HCT116 (cell line): ENCODE measurements at regions not wholly inside any gene's neighbourhood (a gene's known extent, or its start where the extent isn't known, plus 50 kb on each side); places are given as distances from the start of the nearest gene placed in this dataset.

ENCODE experiments used
- ATAC-seq: fragments of 200-7000 bp; cut with Tn5 transposase; 2 replicates; pipeline ENCODE4 v1.9.1; 2020; ENCODE audit warnings: mild to moderate bottlenecking, moderate library complexity
- BruUV-seq: library from RNA; stranded (reverse); fragments of 400-500 nt; replicated peaks from 2 replicates; lab custom pipeline; 2021; lab: Mats Ljungman, UMichigan
- CTCF ChIA-PET: fragments of 300-600 bp; sonication (Branson Sonifier 250); formaldehyde crosslinking; loops from one replicate; lab custom pipeline; 2021; ENCODE audit warnings: antibody characterized with exemption; lab: Charles Lee
- POLR2A ChIA-PET: fragments of 300-600, 350-600 bp; sonication (Branson Sonifier 250); formaldehyde crosslinking; loops from one replicate; lab custom pipeline; 2021; ENCODE audit warnings: antibody characterized with exemption; lab: Charles Lee
- RAD21 ChIA-PET, 2 experiments: fragments of 300-600 bp; sonication (Branson Sonifier 250); formaldehyde crosslinking; loops; one replicate each; lab custom pipeline; 2023; ENCODE audit warnings: low total read pairs in 2 of 2; ENCODE audit not compliant: uncharacterized antibody in 2 of 2, unreplicated experiment in 2 of 2, low non-redundant PET in 1 of 2; lab: Charles Lee
- DNase-seq: peaks from one replicate; pipeline ENCODE4 v3.0.0-alpha.2; 2010; ENCODE audit warnings: low read depth, low spot score
- H2AFZ ChIP-seq: fragments of 200-600 bp; shearing (Covaris generic), sonication (generic); 2 replicates; pipeline ENCODE4 v1.6.1; 2017; ENCODE audit warnings: low read depth, mixed run types, mixed read lengths, antibody characterized with exemption, low read length; ENCODE audit not compliant: poor library complexity, severe bottlenecking
- H3K27ac ChIP-seq: 2 replicates; pipeline ENCODE4 v1.5.1; 2012; ENCODE audit warnings: low read depth, low read length
- H3K27me3 ChIP-seq: fragments of 200-600 bp; sonication (generic); 2 replicates; pipeline ENCODE4 v1.6.1; 2016; ENCODE audit warnings: mixed run types, low read length, mixed read lengths; ENCODE audit not compliant: insufficient read depth
- H3K36me3 ChIP-seq, 2 experiments: fragments of 200-500 bp in 1 of 2; fragments of 200-600 bp in 1 of 2; sonication (Bioruptor generic) in 1 of 2; sonication (generic) in 1 of 2; 2 replicates each; pipeline versions ENCODE4 v1.5.1 to v1.6.1; 2014 to 2016; ENCODE audit warnings: low read length in 2 of 2, inconsistent platforms in 1 of 2, mixed read lengths in 1 of 2, mixed run types in 1 of 2; ENCODE audit not compliant: insufficient read depth in 2 of 2, control insufficient read depth in 1 of 2
- H3K4me1 ChIP-seq, 2 experiments: fragments of 200-600 bp in 1 of 2; sonication (generic) in 1 of 2; 2 replicates each; pipeline versions ENCODE4 v1.5.1 to v1.6.1; 2012 to 2017; ENCODE audit warnings: low read length in 2 of 2, inconsistent platforms in 1 of 2, mild to moderate bottlenecking in 1 of 2, mixed read lengths in 1 of 2, mixed run types in 1 of 2, moderate library complexity in 1 of 2; ENCODE audit not compliant: insufficient read depth in 2 of 2, control insufficient read depth in 1 of 2
- H3K4me2 ChIP-seq: fragments of 200-600 bp; sonication (generic); 2 replicates; pipeline ENCODE4 v1.6.1; 2017; ENCODE audit warnings: mixed run types, low read length, mixed read lengths
- H3K4me3 ChIP-seq, 2 experiments: fragments of 200-600 bp in 1 of 2; sonication (generic) in 1 of 2; replicated peaks in 1 of 2; 2 replicates each; pipeline ENCODE4 v1.5.1; 2011 to 2016; ENCODE audit warnings: low read length in 2 of 2, control low read depth in 1 of 2, low read depth in 1 of 2, mild to moderate bottlenecking in 1 of 2, mixed read lengths in 1 of 2, mixed run types in 1 of 2
- H3K79me2 ChIP-seq: fragments of 200-600 bp; sonication (generic); 2 replicates; pipeline ENCODE4 v1.6.1; 2017; ENCODE audit warnings: mild to moderate bottlenecking, mixed run types, low read length, moderate library complexity, mixed read lengths; ENCODE audit not compliant: insufficient read depth
- H3K9ac ChIP-seq: fragments of 200-600 bp; sonication (generic); 2 replicates; pipeline ENCODE4 v1.6.1; 2016; ENCODE audit warnings: low read length, mixed read lengths
- H3K9me2 ChIP-seq: fragments of 200-600 bp; sonication (generic), shearing (Covaris generic); 2 replicates; pipeline ENCODE4 v1.6.1; 2017; ENCODE audit warnings: mixed run types, mild to moderate bottlenecking, moderate library complexity; ENCODE audit not compliant: insufficient read depth
- H3K9me3 ChIP-seq, 2 experiments: fragments of 200-500 bp in 1 of 2; fragments of 200-600 bp in 1 of 2; sonication (Bioruptor generic) in 1 of 2; sonication (generic) in 1 of 2; 2 replicates each; pipeline ENCODE4 v1.6.1; 2014 to 2017; ENCODE audit warnings: low read length in 2 of 2, mixed read lengths in 2 of 2, inconsistent platforms in 1 of 2, low read depth in 1 of 2, mild to moderate bottlenecking in 1 of 2, mixed run types in 1 of 2, moderate library complexity in 1 of 2; ENCODE audit not compliant: control insufficient read depth in 1 of 2, insufficient read depth in 1 of 2
- H4K20me1 ChIP-seq: fragments of 200-600 bp; sonication (generic), shearing (Covaris generic); 2 replicates; pipeline ENCODE4 v1.6.1; 2017; ENCODE audit warnings: mixed run types, mild to moderate bottlenecking, moderate library complexity; ENCODE audit not compliant: insufficient read depth
- CBX3 ChIP-seq: IDR thresholded peaks from 2 replicates; pipeline ENCODE4 v1.6.1; 2012; ENCODE audit warnings: low read depth
- EGR1 ChIP-seq: IDR thresholded peaks from 2 replicates; pipeline ENCODE4 v1.6.1; 2012; ENCODE audit warnings: low read depth
- ELF1 ChIP-seq: IDR thresholded peaks from 2 replicates; pipeline ENCODE4 v1.6.1; 2012; ENCODE audit warnings: low read depth, borderline replicate concordance
- EZH2 ChIP-seq: fragments of 200-600 bp; sonication (generic); IDR thresholded peaks from 2 replicates; pipeline ENCODE4 v1.6.1; 2017; ENCODE audit warnings: antibody characterized with exemption, mixed run types
- EZH2phosphoT487 ChIP-seq: fragments of 200-600 bp; IDR thresholded peaks from 2 replicates; pipeline ENCODE4 v1.6.1; 2018; ENCODE audit warnings: antibody characterized with exemption, borderline replicate concordance
- FOSL1 ChIP-seq: IDR thresholded peaks from 2 replicates; pipeline ENCODE4 v1.6.1; 2012; ENCODE audit warnings: low read depth
- JUND ChIP-seq: IDR thresholded peaks from 2 replicates; pipeline ENCODE4 v1.6.1; 2012
- POLR2A ChIP-seq: IDR thresholded peaks from 2 replicates; pipeline ENCODE4 v1.7.0; 2011; ENCODE audit warnings: borderline replicate concordance; ENCODE audit not compliant: insufficient read depth, insufficient read length; ENCODE audit errors: extremely low read depth
- POLR2AphosphoS5 ChIP-seq: IDR thresholded peaks from 2 replicates; pipeline ENCODE4 v1.6.1; 2011; ENCODE audit warnings: mild to moderate bottlenecking, low read depth, low read length, moderate library complexity
- RAD21 ChIP-seq: IDR thresholded peaks from 2 replicates; pipeline ENCODE4 v1.6.1; 2012; ENCODE audit warnings: low read depth, mild to moderate bottlenecking
- SIN3A ChIP-seq: IDR thresholded peaks from 2 replicates; pipeline ENCODE4 v1.6.1; 2012; ENCODE audit warnings: low read depth
- SP1 ChIP-seq: IDR thresholded peaks from 2 replicates; pipeline ENCODE4 v1.6.1; 2012; ENCODE audit warnings: low read depth
- TCF7L2 ChIP-seq: IDR thresholded peaks from 2 replicates; pipeline ENCODE4 v1.7.0; 2011; ENCODE audit warnings: borderline replicate concordance, inconsistent platforms; ENCODE audit not compliant: insufficient read depth, insufficient read length; ENCODE audit errors: extremely low read depth
- YY1 ChIP-seq: IDR thresholded peaks from 2 replicates; pipeline ENCODE4 v1.6.1; 2011; ENCODE audit warnings: low read length, low read depth, moderate library complexity, mild to moderate bottlenecking; ENCODE audit not compliant: insufficient replicate concordance; ENCODE audit errors: extremely low read depth
- ZFX ChIP-seq: fragments of 450-650 bp; IDR thresholded peaks from 2 replicates; pipeline ENCODE4 v1.6.1; 2017
- ZNF274 ChIP-seq: fragments of 200-500 bp; sonication (Bioruptor generic); IDR thresholded peaks from 2 replicates; pipeline ENCODE4 v1.6.1; 2014; ENCODE audit warnings: mild to moderate bottlenecking, low read depth, low read length, inconsistent platforms
- intact Hi-C: fragments of 100-400 bp; cut with micrococcal nuclease; formaldehyde crosslinking; loops from 2 replicates; pipeline ENCODE4 v1.10.0; 2022
- TF ChIP-seq, protein P1 (sequence below): IDR thresholded peaks from 2 replicates; pipeline ENCODE4 v1.6.1; 2012
- TF ChIP-seq, protein P2 (sequence below): IDR thresholded peaks from 2 replicates; pipeline ENCODE4 v1.6.1; 2012; ENCODE audit warnings: low read depth
- TF ChIP-seq, protein P3 (sequence below): IDR thresholded peaks from 2 replicates; pipeline ENCODE4 v1.6.1; 2012
- TF ChIP-seq, protein P4 (sequence below): IDR thresholded peaks from 2 replicates; pipeline ENCODE4 v1.6.1; 2011; ENCODE audit warnings: mild to moderate bottlenecking, low read length, moderate library complexity; ENCODE audit not compliant: insufficient replicate concordance; ENCODE audit errors: extremely low read depth

DNA sequence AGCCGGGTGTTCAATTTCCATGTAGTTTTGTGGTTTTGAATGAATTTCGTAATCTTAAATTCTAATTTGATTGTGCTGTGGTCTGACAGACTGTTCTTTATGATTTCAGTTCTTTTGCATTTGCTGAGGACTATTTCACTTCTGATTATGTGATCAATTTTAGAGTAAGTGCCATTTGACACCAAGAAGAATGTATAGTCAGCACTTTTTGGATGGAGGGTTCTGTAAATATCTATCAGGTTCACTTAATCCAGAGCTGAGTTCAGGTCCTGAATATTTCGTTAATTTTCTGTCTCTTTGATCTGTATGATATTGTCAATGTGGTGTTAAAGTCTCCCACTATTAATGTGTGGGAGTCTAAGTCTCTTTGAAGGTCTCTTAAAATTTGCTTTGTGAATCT lies 944.9 kb downstream of the TLE4 start:
- no peaks in the 10 kb centered on the region for H3K27me3 ChIP-seq
- ATAC-seq (no peak), DNase-seq (no peak)
- H3K36me3 ChIP-seq, result no peaks in the 10 kb centered on the region
- H3K9ac ChIP-seq, result no peak overlapping the region
- peaks cover 5 to 9% of the 10 kb centered on the region in 2 experiments; a peak in 2 of 4 replicates for H3K9me3 ChIP-seq
- TF ChIP-seq CBX3 (no peak), SP1 (no peak), JUND (no peak), ELF1 (no peak), SIN3A (no peak), ZFX (no peak), POLR2AphosphoS5 (no peak), FOSL1 (no peak), EZH2 (no peak), YY1 (no peak), EGR1 (no peak), ZNF274 (no peak), RAD21 (no peak), TCF7L2 (no peak), POLR2A (no peak), EZH2phosphoT487 (no peak)
- TF ChIP-seq, protein P1, sequence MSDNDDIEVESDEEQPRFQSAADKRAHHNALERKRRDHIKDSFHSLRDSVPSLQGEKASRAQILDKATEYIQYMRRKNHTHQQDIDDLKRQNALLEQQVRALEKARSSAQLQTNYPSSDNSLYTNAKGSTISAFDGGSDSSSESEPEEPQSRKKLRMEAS, result no peak
- TF ChIP-seq, protein P2, sequence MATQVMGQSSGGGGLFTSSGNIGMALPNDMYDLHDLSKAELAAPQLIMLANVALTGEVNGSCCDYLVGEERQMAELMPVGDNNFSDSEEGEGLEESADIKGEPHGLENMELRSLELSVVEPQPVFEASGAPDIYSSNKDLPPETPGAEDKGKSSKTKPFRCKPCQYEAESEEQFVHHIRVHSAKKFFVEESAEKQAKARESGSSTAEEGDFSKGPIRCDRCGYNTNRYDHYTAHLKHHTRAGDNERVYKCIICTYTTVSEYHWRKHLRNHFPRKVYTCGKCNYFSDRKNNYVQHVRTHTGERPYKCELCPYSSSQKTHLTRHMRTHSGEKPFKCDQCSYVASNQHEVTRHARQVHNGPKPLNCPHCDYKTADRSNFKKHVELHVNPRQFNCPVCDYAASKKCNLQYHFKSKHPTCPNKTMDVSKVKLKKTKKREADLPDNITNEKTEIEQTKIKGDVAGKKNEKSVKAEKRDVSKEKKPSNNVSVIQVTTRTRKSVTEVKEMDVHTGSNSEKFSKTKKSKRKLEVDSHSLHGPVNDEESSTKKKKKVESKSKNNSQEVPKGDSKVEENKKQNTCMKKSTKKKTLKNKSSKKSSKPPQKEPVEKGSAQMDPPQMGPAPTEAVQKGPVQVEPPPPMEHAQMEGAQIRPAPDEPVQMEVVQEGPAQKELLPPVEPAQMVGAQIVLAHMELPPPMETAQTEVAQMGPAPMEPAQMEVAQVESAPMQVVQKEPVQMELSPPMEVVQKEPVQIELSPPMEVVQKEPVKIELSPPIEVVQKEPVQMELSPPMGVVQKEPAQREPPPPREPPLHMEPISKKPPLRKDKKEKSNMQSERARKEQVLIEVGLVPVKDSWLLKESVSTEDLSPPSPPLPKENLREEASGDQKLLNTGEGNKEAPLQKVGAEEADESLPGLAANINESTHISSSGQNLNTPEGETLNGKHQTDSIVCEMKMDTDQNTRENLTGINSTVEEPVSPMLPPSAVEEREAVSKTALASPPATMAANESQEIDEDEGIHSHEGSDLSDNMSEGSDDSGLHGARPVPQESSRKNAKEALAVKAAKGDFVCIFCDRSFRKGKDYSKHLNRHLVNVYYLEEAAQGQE, result no peak
- TF ChIP-seq, protein P3, sequence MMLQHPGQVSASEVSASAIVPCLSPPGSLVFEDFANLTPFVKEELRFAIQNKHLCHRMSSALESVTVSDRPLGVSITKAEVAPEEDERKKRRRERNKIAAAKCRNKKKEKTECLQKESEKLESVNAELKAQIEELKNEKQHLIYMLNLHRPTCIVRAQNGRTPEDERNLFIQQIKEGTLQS, result no peak
- TF ChIP-seq, protein P4, sequence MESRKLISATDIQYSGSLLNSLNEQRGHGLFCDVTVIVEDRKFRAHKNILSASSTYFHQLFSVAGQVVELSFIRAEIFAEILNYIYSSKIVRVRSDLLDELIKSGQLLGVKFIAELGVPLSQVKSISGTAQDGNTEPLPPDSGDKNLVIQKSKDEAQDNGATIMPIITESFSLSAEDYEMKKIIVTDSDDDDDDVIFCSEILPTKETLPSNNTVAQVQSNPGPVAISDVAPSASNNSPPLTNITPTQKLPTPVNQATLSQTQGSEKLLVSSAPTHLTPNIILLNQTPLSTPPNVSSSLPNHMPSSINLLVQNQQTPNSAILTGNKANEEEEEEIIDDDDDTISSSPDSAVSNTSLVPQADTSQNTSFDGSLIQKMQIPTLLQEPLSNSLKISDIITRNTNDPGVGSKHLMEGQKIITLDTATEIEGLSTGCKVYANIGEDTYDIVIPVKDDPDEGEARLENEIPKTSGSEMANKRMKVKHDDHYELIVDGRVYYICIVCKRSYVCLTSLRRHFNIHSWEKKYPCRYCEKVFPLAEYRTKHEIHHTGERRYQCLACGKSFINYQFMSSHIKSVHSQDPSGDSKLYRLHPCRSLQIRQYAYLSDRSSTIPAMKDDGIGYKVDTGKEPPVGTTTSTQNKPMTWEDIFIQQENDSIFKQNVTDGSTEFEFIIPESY, result no peak
- H3K4me2 ChIP-seq, result no peak overlapping the region
- no peak overlapping the region for H3K27ac ChIP-seq
- H3K9me2 ChIP-seq, result no peaks in the 10 kb centered on the region
- no peak overlapping the region for H3K4me3 ChIP-seq
- BruUV-seq, result no TSS peak
- no peaks in the 10 kb centered on the region for H3K4me1 ChIP-seq
- intact Hi-C loops, result no loop called here
- H4K20me1 ChIP-seq, result no peaks in the 10 kb centered on the region
- no peak overlapping the region for H2AFZ ChIP-seq
- H3K79me2 ChIP-seq, result no peaks in the 10 kb centered on the region
- ChIA-PET RAD21 (no interaction called here), POLR2A (no interaction called here), CTCF (no interaction called here)
